ENCODE measurements at regions not wholly inside any gene's neighbourhood (a gene's known extent, or its start where the extent isn't known, plus 50 kb on each side); places are given as distances from the start of the nearest gene placed in this dataset.

GRCh38 chr5:13629218-13629617, 315.3 kb downstream of the DNAH5 start:
- no peak for TF ChIP-seq CTCF (IDR thresholded peaks at IDR 0.05; ENCODE audit: low read depth, low read length)
- no peak for TF ChIP-seq POLR2A (IDR thresholded peaks at IDR 0.05; ENCODE audit: extremely low read depth, insufficient read length)
